ENCODE measurements at regions not wholly inside any gene's neighbourhood (a gene's known extent, or its start where the extent isn't known, plus 50 kb on each side); places are given as distances from the start of the nearest gene placed in this dataset.
A peak's percentile ranks its signal among the peaks of the same experiment; 100 is the strongest.

GRCh38 chr4:24472514-24473308 is 111.6 kb downstream of the DHX15 start:
- peak; percentile 63 for TF ChIP-seq CTCF (conservative IDR thresholded peaks at IDR 0.05; ENCODE audit: low read depth, low read length)
- TF ChIP-seq EZH2phosphoT487 (IDR thresholded peaks at IDR 0.05; ENCODE audit: borderline replicate concordance, low read length): no peak
